Hematopoietic multipotent progenitor cell treated with erythropoietin and hydrocortisone succinate and interleukin-3 and kit ligand, for 4 days (in vitro differentiated cells): ENCODE measurements at regions not wholly inside any gene's neighbourhood (a gene's known extent, or its start where the extent isn't known, plus 50 kb on each side); places are given as distances from the start of the nearest gene placed in this dataset.
"Not testable (repeated sequence)": the region's sequence is repeated elsewhere in the genome, so short reads cannot be mapped to it uniquely, and the experiment has no call there.

ENCODE experiments used
- DNase-seq: peaks from one replicate; pipeline ENCODE4 v3.0.0-alpha.2; 2015

DNA sequence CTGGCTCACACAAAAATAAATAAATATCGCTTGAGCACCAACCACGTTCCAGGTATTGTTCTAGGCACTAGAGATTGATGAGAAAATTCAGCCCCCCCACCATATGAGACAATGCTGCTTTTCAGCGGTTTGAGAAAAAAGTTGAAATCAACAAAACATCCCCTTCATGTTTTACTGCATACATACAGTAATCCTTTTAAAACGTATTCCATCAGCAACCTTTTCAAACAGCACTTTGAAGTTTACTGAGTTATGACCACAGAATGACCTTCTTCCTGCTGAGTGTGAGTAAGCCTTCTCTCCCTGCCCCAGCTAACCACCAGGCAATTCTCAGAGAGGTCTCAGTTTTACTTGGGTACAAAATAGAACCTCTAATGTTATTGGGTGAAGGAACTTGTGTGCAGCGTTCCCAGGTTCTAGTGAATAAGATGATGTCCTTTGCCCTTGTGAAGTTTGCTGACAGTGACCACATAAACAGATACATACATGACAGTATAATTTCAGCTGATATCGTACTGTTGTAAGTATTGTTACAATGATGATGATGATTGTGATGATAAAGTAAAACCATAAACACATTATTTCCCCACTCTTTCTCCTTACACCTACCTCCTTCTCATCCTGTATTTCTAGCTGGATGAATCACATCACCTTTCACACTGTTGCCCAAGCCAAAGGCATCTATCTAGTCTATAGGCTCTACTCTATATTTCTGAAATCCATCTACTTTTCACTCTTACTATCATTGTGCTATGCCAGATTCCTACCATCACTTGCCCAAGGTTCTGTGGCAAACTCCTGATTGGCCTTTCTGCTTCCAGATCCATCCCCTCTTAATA, 124.4 kb upstream of the KRR1 start:
- DNase-seq = no peak

DNA sequence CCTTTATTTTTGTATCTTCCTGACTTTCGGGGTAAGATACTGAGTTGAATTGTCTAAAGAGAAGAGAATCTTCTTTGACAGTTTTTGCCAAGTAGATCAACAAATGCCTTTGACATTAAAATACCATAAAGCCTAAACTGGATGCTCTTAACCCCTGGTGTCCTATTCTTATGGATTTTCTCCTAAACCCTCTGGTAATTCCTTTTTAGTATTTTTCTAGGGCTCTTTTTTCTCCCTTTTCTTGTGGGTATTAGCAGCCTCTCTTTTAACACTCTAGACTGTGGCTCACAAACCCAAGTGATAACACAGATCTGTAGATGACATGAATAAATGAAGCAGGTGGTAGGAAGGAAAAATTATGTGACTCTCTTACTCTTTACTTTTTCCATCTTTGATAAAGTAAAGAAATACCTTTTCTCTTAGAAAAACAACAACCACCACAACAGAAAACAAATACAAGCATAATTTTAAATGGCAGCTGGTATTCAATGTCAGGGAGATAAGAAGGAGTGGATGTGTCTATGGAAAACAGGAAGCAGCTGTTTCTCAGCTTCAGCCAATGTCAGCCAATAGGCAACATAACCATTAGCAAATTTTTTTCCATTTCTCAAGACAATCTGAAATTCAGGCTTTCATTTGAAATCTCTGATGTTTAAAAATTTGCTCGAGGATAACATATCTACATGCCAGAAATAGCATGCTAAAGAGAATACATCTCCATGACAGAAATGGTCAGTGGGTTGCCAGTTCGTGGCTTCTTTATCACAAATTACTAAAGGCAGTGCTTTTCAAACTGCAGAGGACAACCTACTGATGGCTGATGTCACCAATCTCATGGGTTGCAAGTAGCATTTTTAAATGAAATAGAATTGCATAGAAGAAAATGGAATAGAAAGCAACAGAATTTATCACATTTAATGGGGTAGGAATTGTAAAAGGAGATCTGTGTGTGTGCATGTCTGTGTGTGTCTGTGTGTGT, 123.1 kb upstream of the KRR1 start:
- DNase-seq = no peak

DNA sequence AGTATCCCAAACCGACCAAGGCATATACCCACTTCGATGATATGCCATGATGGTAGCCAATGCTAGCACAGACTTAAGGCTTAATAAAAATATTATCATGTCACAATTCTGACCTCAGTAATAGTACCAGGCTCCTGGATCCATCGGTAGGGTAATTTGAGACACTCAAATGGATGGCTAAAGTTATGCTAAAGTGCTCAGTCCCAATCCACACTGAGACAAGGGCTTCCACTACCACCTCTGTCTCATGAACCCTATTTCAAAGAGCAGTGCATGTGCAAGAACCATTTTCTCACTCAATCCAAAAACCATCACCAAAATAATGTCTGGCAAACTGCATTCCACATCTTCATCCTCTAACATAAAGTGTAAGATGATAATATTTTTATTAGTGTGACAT, 122.4 kb upstream of the KRR1 start:
- no peak for DNase-seq

DNA sequence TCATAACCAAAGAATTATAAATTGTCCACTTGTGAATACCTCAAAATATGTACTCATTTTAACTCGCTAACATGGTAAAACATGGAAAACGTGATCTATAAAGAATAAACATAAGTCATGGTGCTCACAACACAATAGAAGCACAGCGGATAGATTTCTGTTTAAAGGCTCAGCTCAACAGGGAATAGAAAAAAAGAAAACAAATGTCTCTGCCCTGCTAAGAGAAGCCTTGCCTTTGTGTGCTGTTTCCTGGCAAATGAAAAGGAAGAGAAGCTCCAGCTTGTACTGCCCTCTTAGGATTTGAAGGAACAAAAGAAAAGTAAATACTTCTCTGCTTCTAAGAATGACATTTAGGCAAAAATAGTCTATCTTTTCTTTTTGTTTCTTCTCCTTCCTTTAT, 121.0 kb upstream of the KRR1 start:
- DNase-seq = no peak

DNA sequence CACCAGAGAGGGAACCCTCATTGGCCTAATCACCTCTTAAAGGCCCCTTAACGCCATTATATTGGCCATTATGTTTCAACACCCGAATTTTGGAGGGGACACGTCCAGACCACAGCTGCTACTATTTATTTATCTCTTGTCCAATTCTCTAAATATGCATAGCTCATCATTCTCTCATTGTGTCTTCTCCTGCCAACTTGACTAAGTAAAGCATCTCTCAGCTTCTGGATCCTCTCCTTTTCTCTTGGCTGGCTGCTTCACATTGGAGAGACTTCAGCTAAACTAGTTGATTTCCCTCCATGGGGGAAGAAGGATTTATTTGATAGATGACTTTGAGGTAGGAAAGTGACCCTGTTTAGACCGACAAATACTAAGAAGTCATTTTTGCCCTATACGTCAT, 120.4 kb upstream of the KRR1 start:
- no peak for DNase-seq

DNA sequence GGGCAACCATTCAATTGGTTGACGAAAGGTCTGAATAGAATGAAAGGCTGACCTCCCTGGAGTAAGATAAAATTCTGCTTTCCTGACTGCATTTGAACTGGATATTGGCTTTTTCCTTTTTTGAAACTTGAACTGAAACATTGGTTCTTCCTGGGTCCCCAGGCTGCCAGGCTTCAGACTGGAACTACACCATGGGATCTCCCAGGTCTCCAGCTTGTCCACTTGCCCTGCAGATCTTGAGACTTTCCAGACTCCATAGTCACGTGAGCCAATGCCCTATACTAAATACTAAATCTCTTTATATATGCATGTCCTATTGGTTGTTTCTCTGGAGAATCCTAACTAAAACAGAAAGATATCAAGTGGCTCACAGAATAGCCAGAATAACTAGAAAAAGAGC, 118.7 kb upstream of the KRR1 start:
- DNase-seq = no peak

DNA sequence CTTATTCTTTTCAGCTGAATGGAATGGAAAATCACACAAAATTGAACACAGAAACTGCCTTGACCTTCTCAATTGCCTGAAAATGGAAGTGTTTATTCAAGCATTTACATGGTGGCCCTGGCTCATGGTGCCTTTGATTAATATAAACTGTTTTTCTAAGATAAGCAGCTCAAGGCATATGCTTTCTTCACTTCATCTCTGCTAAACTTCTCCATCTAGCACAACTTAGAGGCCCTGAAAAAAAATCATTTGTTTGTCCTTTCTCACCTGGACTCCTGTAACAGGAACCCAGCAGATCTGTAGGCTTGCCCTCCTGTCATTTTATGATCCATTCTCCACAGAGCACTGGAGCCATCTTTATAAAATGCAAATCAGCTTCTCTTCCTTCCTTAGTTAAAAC, 117.5 kb upstream of the KRR1 start:
- no peak for DNase-seq

DNA sequence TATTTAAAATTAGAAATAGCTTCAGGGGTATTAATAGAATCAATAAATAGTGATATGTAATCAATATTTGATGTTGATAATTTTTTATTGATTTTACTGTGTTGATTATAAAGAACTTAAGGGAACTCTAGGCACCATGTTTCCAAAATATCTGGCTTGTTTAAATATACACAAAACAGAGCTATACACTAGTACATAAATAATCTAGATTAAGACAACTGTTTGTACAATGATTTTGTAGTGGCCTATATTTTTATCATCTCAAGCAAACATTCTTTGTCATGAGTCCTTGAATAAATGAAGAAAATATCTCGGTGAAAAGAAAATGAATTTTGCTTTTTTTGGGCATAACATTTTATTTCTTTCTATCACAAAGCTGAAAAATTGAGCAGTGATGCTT, 117.1 kb upstream of the KRR1 start:
- no peak for DNase-seq

DNA sequence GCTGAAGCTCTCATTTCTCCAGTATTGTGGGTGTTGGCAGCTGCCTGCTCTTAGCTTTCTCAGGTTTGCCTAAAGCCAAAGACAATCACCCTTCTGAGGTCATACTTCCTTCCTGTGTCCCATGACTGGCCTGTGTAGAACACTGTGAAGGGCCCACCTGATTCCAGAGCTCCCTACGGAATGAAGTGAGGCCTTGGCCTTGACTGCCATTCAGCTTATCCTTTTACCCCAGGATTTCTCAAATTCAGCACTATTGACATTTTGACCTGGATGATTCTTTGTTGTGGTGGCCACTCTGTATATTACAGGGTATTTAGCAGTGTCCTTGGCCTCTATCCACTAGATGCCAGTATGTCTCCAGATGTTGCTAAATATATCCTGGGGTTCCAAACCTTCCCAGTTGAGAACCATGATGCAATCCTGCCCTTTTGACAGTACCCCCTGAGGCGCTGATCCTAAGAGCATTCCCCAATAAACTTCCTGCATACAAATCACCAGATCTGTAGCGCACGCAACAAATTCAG, 112.3 kb upstream of the KRR1 start:
- no peak for DNase-seq

DNA sequence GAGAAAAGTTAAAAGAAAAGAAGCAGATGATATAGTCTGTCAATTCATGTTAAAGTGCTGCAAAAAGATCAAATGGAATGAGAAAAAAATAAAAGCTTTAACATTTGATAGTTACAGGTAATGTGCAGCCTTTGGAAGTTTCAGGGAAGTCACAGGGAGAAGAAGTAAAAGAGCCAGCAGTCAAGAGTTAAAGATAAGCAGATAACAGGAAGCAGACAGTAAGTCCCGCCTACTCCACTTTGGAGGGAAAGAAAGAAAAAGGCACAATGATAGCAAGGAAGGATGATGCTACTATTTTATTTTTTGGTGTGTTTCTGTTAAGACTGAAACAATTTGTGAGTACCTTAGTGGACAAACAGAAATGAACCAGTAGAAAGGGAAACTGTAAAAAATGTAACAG, 111.1 kb upstream of the KRR1 start:
- no peak for DNase-seq

DNA sequence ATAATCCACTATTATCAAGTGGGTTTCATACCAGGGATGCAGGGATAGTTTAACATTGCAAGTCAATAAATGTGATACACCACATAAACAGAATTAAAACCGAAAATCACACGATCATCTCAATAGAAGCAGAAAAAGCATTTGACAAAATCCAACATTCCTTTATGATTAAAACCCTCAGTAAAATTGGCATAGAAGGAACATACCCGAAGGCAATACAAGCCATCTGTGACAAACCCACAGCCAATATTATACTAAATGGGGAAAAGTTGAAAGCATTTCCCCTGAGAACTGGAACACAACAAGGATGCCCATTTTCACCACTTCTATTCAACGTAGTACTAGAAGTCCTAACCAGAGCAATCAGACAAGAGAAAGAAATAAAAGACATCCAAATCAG, 103.0 kb upstream of the KRR1 start:
- DNase-seq = not testable (repeated sequence)

DNA sequence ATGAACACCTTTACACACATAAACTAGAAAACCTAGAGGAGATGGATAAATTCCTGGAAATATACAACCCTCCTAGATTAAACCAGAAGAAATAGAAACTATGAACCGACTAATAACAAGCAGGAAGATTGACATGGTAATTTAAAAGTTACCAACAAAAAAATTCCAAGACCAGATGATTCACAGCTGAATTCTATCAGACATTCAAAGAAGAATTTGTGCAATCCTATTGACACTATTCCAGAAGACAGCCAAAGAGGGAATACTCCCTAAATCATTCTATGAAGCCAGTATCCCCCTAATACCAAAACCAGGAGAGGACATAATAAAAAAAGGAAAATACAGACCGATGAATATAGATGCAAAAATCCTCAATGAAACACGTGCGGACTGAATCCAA, 102.6 kb upstream of the KRR1 start:
- no peak for DNase-seq

DNA sequence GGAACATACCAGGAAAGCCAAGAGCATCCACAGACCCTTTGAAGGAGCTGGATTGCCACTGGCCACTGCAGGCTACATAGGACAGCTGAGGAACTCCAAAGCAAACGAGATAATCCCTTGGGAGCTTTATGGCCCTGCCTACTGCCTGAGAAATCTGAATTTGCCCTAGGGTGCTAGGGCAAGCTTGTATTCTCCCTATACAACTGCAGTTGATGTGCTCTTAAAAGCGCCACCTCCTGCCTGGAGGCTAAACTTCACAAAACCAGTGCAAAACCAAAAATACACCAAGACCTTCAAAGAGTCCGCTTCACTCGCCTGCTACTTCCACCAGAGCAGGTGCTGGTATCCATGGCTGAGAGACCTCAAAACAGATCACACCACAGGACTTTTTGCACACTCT, 99.6 kb upstream of the KRR1 start:
- no peak for DNase-seq

DNA sequence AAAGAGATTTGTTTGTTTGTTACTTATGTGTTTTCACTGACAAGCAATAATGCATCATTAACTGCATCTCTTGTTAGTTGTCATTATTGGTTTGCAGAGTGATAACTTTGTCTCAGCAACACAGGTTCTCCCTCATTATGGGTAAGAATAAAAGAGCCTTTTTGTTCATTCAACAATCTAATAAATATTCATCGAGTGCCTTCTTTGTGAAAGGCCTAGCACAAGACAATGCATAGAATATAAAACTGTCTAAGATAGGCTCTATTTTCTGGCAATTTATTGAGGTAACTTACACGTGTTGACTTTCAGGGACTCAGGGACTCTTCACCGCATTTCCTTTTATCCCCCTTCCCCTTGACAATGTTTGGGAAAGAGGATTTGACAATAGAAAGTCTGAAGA, 95.5 kb upstream of the KRR1 start:
- DNase-seq = no peak

DNA sequence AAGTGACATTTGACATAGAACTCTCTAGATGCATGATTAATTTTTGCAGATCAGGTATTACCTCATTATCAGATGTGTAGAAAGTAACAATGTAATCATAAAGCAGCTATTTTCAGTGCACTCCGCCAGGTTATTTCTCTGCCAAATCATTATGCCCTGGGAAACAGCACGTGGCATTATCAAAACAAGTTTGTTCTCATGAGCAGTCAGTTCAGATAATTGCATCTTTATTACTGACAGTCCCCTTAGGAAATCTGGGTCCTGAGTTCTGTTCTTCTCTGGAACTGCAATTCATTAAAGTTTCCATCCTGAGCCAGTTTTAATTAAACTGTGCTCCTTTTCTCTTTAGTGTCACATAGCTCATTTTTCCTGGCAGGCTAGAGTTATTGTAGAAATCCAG, 94.7 kb upstream of the KRR1 start:
- no peak for DNase-seq

DNA sequence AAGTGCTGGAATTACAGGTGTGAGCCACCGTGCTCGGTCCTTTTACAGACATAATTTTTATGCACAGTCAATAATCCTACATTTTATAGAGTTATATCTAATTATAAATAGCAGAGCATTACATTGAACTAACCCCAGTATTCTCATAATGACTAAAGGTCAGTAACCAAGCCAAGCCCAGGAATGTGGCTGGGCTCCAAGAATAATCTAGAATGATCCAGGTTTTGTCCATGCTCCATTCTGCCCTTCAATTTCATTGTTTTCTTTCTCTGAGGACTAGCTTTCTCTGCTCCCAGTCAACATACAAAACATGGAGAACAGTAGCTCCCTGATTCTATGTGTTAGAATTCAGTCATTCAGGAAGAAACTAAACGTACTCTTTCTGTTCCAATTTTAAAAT, 92.1 kb upstream of the KRR1 start:
- DNase-seq = no peak

DNA sequence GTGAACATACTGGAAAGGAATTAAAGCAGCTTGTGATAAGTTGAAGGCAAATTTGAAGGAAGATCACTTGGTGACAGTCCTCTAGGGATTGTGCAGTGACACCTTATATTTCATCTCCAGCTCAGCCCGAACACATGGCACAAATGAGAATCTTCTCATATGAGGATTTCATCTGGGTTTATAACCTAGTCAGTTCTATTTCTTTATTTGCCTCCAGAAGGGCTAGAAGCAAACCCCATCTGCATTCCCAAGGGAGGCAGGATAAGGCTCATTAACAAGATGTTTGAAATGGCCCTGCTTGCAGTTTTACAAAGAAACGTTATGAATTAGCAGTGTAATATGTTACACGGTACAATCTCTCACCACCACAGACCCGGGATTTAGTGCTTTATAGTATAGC, 90.7 kb upstream of the KRR1 start:
- DNase-seq = no peak

DNA sequence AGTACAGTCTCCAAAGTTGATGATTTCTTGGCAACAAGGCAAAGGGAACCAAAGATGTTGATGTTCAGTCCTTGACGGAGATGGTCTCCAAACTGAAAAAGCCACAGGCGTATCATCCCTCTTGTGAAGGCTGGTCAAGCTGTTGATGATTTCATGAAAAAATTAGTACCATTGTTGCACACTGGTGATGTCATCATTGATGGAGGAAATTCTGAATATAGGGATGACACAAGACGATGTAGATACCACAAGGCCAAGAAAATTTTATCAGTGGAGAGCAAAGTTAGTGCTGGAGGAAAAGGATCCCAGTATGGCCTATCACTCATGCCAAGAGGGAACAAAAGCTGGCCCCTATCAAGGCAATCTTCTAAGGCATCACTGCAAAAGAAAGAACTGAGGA, 88.7 kb upstream of the KRR1 start:
- no peak for DNase-seq

DNA sequence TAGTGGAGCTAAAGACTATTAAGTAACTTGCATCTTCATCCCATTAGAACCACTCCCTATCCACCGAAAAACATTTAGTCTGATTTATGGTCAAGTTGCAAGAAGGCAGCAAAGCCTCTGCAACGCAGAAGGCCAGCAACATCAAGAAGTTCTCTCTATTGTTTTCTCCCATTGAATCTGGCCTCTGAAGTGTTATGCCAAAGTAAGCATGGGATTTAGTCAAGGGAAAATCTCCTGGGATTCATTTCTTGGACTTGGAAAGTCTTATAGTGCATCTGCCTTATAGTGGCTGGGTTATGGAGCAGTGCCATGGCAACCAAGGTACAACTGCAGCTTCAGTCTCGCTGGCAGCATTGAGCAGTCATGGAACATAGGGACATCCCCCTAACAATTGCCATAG, 87.7 kb upstream of the KRR1 start:
- DNase-seq = no peak

DNA sequence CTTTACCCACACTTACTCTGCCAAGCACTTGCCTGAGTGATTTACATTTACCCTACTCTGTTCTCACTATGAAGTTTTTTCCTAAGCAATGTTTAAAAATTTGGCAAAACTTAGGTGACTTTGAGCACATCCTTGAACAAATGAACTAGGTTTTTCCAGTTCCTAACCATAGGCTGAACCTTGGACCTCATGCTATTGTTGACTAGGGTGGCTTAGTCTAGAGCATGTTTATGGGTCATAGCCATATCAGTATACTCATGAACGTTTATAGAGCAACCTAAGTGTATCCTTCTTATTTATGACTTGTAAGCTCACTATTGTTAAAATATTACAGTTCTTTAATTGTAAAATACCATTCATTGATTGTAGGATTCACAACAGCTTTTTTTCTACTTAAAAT, 85.0 kb upstream of the KRR1 start:
- DNase-seq = no peak

DNA sequence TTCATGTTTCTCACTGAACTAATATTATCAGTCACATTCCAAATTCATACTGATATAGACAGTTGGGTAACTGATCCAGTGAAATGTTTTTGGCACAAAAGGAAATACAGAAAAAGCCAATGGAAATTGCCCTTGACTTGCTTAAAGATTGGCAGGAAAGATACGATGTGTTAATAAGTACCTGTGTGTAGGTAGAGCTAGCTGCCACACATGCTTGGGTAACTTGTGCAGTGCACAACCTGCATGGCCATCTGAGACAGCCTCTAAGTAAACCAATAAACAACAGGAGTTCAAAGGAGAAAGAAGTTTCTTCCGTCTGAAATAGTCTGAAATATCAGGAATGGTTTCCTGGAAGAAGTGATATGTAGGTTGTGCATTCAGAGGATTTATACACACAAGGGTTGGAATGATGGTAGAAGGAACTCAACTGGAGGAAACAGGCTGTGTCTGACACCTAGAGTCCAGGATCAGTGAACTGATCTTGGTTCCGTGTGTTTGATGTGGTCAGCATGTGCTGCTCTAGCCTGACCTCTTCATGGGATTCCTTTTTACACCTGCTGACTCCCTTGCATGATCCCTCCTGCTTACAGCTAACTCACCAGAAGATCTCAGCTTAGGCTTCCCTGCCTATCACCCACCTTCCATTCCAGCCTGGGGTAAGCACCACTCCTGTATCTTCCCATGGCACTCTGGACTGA, 81.4 kb upstream of the KRR1 start:
- no peak for DNase-seq

DNA sequence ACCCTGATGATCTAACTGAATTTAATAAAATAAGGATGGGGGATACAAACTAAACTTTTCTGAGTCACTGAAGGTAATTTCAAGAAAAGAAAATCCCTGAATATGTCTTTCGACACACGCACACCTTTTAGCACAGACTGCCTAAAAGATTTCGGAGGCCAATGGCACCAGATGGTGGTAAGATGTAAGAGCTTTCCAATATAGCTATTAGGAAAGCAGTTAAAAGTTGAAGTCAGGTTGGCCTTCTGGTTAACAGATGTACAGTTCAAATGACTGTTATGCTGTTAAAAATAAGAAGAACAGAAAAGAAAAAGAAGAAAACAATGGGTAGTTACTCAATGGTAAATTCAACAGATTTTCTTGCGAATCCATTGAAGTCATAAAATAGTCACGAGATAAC, 80.7 kb upstream of the KRR1 start:
- DNase-seq = no peak

DNA sequence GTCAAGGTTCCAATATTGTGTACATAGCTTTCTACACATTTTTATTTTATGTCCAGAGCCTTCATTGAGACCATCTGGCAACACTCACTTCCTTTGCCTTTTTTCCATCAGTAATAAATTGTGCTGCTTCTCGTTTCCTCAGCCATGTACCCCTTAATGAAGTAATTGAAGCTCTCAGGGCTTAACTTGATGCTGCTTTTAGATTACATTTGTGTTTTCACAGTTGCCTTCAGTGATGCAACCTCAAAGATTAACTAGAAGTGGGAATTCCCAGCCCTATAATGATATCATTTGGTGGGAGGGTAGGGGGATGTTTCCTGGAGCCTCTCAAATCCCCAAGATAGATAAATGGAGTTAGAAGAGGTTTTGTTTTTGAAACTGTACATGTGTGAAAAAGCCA, 80.2 kb upstream of the KRR1 start:
- DNase-seq = no peak
